Fibroblast of skin of right quadriceps (primary cell): ENCODE measurements at regions not wholly inside any gene's neighbourhood (a gene's known extent, or its start where the extent isn't known, plus 50 kb on each side); places are given as distances from the start of the nearest gene placed in this dataset.
A peak's percentile ranks its signal among the peaks of the same experiment; 100 is the strongest.
"Not testable (repeated sequence)": the region's sequence is repeated elsewhere in the genome, so short reads cannot be mapped to it uniquely, and the experiment has no call there.

Experiments used
- DNase-seq: peaks from one replicate; pipeline ENCODE4 v3.0.0-alpha.2; 2013

DNA sequence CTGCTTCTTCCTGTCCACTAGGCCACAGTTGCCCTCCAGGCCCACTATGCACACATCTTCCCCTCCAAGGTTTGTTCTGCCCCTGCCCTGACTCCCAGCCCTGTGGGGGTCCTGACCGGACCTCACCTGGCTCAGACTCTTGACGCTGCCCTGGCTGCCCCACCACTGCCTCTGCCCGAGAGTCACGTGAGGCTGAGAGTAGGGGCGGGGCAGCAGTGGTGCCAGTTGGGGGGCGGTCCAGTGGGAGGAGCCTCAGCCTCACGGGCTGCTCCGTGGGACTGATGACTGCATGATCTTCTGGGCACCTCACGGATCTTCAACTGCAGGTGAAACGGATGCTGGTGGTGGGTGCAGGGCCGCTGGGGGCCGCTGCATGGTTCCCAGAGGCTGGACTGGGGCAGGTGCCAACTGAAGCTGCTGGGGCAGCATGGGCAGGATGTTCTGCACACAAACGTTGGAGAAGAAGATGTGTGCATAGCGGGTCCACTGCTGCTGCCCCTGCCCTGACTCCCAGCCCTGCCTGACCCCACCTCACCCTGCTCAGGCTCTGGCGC is 77.6 kb downstream of the HHIPL2 start:
- not testable (repeated sequence) for DNase-seq

DNA sequence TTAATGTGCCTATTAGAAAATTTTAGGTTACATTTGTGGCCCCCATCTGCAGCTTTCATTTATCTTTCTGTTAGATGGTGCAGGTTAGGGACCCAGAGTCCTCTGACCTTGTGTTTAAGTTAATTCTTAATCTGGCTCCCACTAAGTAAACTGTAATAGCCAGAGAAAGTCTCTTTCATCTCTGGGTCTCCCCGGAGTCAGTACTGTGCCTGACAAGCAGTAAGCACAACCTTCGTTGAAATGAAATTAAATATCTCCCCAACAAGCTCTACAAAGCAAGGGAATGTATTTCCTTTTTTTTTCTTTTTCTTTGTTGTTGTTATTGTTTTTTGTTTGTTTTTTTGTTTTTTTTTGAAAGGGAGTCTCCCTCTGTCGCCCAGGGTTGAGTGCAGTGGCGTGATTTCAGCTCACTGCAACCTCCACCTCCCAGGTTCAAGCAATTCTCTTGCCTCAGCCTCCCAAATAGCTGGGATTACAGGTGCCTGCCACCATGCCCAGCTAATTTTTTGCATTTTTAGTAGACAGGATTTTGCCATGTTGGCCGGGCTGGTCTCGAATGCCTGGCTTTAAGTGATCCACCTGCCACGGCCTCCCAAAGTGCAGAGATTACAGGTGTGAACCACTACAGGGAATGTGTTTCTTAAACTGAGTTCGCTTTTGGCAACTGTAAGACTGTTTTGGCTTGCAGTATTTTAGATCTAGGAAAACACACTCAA is 81.6 kb downstream of the HHIPL2 start:
- no peak for DNase-seq

DNA sequence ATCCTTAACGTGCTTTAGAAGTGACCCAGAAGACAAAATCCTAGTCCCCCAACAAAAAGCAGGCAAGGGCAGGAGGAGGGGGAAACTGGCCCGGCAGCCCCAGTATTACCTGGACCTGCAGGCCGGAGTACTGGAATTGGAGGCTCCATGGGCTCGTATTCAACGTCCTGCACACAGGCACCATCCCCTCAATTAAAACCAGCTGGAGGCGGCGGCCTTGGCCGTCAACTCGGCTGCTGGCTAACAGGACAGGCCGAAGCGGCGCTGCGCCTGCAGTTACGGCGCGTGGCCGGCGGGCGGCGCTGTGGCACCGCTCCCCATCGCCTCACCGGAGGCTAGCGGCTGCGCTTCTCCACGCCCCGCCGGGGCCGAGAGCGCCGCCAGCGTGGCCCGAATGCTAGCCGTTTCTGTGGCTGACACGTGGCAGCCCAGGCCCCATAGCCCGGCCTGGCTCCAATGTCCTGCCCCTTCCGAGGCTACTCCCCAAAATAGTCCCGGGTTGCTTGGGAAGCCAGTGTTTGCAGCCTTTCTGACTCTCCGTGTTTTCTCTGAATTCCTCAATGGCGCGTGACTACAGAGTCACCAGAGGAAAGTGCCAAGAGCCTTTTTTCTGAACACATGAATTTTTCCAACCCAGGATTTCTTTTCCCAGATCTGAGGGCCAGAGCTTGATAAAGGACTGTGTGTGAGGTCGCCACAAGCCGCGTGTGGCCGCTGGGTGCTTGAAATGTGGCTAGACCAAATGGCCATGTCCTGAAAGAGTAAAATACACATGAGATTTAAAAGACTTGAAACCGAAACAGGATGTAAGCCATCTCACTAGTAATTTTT is 82.5 kb downstream of the HHIPL2 start:
- DNase-seq, result peak; percentile 94

DNA sequence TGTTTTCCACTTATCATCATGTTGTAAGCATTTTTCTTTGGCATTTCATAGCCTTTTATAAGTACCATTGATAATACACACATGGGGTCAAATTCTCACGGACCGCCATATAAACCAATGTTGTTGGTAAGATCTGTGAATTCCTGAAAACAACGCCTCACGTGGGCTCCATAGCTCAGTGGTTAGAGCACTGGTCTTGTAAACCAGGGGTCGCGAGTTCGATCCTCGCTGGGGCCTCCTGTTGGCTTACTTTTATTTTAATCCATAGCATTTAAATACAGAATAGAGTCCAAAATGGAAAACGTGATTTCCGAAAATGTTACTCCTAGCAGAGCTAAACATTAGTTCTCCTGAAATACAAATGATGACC is 83.1 kb downstream of the HHIPL2 start:
- DNase-seq, result peak; percentile 74

DNA sequence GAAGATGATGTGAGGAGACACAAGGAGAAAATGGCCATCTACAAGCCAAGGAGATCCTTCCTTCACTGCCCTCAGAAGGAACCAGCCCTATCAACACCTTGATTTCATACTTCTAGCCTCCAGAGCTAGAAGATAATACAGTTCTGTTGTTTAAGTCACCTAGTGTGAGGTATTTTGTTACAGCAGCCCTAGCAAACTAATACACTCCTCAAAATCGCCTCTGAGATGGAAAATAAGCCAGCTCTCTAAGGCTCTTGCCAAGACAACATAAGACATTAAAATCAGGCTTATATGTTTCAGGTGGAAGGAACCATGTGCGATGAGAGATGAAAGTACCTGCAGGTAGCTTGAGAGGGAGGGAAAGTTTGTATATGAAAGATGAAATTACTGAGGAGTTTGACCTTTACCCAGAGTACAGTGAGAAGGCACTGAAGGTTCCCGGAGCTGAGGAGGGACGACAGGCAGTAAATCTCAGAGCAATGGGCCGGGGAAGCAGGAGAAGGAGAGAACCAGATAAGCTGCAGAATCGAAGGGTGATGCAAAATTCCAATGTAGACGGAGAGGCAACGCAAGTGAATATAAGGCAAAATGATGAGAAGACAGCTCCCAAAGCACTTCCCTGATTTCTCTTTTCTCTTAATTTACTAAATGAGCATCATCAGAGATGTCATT is 84.7 kb downstream of the HHIPL2 start:
- DNase-seq, result no peak

DNA sequence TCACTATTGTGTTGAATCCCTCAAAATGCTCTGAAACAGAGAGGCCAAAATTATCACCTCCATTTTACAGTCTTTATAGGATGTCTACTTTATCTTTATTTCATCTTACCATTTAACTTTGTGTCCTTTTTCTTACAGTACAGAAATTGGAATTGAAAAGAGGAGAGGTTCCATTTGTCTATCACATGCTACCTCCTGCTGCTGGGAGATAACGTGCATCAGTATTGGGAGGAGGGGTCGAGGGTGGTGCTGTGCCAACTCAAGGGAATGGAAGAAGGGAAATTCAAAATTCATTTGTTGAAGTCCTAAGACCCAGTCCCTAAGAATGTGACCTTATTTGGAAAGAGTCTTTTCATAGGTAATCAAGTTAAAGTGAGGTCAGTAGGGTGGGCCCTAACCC is 85.3 kb downstream of the HHIPL2 start:
- no peak for DNase-seq

DNA sequence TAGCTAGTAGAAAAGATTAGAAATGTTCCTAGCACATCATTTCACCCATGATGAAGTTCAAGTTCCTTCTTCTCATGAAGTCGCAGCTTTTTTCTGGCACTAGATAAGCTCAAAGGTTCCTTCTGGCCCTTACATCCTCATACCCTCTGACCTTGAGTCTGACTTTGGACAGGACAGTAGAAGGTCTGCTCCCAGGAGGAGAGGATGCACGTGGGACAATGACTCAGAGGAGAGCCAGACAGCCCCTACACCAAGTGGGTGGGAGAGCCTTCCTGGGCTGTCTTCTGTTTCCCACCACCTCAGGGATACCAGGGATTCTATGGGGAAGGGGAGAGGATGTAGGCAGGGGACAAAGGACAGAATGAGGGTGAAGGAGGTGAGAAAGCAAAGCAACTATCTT is 86.0 kb downstream of the HHIPL2 start:
- no peak for DNase-seq

DNA sequence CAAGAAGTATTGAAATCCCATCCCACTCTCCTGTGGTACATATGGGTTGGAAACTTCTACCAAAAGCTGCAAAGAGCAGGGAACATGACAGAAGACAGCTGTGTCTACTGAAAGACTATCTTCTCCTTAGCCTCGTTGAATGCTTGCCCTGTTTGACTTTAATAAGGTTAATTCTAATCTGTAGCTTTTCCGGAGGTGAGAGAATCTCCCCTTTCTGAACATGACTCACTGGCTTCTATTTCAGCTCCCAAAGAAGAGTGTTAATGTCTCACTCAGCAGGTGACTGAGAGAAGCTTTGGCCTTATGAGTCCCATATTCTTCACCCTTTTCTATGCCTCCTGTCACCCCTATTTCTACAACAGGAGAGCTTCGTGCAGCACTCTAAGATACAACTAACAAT is 88.3 kb downstream of the HHIPL2 start:
- DNase-seq, result no peak

DNA sequence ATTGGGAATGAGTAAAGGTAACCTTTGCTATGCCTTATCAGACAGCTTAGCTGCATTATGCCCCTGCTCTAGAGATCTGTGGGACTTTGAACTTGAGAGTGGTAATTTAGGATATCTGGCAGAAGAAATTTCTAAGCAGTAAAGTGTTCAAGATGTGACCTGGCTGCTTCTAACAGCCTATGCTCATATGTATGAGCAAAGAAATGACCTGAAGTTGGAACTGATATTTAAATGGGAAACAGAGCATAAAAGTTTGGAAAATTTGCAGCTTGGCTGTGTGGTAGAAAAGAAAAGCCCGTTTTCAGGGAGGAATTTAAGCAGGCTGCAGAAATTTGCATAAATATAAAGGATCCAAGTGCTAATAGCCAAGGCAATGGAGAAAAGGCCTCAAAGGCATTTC is 90.4 kb downstream of the HHIPL2 start:
- DNase-seq, result no peak

DNA sequence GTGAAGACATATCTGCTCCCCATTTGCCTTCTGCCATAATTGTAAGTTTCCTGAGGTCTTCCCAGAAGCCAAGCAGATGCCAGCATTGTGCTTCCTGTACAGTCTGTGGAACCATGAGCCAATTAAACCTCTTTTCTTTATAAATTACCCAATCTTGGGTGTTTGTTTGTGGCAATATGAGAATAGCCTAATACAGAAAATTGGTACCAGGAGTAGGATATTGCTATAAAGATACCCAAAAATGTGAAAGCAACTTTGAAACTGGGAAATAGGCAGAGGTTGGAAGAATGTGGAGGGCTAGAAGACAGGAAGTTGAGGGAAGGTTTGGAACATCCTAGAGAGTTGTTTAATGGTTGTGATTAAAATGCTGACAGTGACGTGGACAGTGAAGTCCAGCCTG is 90.8 kb downstream of the HHIPL2 start:
- DNase-seq, result no peak

DNA sequence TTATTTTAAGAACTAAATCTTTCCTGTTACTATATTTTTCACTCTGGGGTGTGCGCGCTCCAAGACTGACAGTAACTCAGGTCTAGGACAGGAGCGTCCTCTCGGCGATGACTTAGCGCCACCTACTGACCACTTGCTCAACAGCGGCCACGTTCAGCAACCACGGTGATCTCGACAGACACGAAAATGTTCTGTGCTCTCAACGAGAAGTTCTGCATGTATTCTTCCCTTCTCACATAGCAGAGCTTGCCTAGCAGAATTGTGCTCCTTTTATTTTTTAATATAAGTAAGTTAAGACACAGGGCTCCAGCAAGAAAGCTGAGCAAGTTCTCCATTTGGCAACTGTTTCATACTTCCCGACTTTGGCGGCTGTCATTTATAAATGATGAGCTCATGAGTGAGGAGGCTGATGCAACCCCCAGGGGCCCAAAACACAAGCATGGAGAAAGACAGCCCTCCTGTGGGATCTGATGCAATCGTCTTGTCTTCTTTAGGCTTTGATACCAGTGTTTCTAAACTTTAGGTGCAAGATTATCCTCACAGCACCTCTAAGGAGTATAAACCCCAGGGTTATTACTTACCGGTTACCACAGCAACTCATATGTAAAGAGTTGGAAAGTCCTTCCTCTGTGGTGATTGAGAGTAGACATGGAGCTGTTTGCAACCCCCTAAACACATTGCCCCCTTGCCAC is 92.6 kb downstream of the HHIPL2 start:
- peak; percentile 95 for DNase-seq

DNA sequence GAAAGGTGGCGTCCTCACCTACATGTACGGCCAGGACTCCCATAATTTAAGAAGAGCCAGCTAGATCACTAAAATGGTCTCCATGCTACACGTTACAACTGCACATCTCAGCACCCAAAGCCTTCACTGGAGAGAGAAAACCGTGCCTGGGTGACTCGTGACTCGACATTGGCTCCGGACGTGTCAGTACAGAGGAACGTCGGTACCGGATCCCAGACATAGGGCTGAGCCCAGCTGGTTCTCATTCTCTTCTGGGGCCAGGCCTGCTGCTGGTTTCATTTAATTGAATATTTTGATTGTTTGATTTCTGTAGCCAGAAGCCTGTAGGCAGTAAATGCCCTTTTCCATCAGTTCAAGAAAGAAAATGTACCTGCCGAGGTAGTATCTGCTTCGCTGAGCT is 93.1 kb downstream of the HHIPL2 start:
- DNase-seq, result no peak

DNA sequence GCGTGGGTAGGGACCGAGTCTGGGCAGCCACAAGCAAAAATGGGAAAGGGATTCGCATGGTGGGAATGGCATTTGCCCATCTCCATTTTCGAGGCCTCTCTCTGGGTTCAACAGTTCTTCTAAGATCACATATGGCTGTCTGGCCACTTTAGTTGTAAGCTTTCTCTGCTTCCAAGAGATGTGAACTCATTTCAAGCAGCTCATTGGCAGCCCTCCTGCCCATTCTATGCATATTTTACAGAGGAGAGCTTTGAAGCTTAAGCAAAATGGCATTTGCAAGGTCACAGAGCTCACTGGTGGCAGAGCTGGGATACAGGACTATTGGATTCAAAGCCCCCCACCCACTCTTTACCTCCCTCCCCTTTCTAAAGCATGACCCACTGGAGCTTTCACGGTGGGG is 93.7 kb downstream of the HHIPL2 start:
- peak; percentile 40 for DNase-seq

DNA sequence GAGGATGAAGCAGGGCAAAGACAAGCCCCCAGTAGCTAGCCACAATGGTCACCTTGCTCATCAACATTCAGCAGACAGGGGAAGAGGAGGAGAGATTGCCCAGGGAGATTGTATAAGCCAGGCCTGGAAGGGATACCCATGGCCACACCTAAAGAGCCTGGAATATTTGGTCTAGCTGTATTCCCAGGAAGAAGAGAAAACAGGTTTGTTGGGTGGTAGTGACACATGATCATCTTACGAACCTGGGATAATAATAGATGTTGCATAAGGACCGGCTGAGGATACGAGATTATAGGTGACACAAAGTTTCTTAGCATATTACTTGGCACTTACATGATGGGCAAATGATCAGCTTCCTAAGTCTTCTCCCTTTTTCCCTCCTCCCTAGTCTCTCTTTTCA is 95.9 kb downstream of the HHIPL2 start:
- no peak for DNase-seq

DNA sequence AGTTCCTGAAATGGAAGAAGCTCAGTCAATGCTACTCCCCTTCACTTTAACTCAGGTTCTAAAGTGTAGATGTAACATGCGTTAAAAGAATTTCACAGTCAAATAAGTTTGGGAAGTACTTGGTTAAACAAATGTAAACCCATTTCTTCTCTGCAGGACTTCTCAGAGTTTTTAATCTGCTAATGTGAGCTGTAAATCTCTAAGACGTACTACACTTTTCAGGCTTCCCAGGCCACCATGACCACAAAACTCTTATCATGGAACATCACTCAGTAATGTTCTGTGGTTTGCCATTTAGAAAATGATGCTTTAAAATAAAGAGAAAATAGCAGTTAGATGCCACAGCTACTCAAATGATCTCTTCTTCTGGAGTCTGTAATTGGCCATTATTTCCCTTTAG is 104.3 kb downstream of the HHIPL2 start:
- no peak for DNase-seq

DNA sequence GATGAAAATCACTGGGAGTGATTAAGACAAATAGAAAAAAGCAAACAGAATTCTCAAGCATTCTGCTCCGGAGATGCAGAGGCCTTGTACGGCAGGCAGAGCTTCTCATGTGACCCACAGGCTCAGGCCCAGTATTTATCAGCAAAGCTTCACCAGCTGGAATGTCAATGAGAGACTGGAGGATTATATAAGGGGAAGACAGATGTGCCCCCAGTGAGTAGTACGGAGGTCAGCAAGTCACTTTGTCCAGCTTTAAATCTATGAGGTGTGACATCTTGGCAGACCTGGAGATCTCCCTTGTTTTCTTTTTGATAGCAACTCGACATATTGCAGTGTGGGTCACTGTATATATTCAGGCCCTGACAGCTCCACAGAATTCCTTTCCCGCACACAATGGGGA is 106.8 kb downstream of the HHIPL2 start:
- DNase-seq, result no peak

DNA sequence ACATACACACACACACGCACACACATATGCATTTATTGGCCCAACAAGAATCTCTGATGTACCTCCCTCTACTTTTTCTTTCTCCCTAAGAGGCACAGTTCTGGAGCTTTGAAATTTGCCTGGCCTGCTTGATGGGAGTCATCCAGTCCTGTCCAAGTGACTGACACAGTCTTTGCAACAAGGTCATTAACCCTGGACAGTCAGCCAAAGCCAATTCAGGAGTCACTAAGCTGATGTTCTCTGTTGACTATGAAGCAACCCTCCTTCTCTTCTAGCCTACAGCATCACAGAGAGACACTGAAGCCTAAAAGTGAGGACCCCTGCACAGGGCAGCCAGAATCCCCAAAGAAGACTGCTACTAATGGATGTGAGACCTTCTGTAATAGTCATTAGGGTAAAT is 123.1 kb downstream of the HHIPL2 start:
- no peak for DNase-seq

DNA sequence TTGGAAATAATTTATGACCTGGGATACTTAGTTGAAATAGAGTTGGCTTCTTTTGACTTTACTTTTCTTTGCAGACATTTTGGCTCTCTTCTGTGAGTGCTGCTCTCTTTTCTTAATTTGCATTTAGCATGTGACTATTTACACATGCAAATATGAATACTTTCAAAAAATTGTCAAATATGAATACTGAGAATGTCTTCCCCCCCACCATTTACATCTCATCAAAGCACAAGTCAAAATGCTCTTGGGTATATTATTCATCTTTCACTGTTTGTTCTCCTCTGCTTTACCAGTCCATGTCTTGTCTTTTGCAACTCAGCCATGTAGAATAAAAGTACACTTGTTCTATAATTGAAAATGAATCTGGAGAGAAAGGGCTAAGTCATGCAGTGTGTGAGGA is 126.5 kb downstream of the HHIPL2 start:
- DNase-seq, result no peak

DNA sequence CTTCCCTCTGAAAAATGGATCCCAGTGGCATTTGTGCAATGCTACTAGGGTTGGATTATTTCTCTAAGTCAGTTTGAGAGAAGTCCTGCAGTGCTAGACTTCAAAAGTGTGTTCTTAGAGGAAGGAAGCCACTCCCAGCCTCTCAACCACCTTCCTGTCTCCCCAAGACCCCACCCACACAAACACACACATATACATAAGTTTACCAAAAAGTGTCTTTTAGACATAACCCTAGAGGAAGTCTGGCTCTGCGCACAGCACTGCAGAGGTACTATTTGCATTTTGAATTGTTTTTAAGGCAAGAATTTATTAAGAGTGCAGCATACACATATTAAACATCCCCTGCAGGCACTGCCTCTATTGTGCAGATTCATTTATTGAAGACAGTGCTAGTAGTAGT is 127.3 kb downstream of the HHIPL2 start:
- DNase-seq, result no peak

DNA sequence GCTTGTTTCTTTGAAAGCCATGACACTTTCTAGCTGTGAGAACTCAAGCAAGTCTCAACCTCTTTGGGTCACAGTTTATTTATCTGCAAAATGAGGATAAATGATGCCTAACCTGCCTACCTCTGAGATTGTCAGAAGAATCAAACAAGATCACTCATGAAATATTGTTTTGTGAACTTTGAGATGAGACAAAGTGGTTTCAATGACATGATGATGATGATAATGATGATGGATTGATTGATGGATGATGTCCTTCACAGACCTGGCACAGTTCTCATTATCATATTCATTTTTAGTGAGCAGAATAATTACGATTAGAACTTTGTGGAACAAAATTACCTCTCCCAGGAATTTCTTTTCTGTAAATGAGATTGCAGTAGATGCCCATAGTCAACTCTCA is 129.2 kb downstream of the HHIPL2 start:
- DNase-seq, result no peak

DNA sequence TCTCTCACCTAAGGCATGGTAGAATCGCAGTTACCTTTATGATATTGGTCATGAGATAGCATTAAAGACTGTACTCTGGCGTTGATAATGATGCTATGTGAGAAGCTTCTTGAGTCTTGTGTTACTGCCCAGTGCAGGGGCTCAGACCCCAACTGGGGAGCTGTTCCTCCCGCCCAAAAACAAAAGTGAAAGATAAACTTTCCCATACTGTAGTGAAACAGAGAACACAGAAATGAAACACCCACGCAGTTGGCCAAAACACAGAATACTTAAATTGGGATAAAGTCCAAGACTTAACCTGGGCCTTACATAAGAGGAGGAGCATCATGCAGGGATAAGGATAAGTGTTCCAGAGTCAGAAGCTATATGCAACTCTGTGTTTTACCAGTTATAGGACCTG is 130.6 kb downstream of the HHIPL2 start:
- no peak for DNase-seq

DNA sequence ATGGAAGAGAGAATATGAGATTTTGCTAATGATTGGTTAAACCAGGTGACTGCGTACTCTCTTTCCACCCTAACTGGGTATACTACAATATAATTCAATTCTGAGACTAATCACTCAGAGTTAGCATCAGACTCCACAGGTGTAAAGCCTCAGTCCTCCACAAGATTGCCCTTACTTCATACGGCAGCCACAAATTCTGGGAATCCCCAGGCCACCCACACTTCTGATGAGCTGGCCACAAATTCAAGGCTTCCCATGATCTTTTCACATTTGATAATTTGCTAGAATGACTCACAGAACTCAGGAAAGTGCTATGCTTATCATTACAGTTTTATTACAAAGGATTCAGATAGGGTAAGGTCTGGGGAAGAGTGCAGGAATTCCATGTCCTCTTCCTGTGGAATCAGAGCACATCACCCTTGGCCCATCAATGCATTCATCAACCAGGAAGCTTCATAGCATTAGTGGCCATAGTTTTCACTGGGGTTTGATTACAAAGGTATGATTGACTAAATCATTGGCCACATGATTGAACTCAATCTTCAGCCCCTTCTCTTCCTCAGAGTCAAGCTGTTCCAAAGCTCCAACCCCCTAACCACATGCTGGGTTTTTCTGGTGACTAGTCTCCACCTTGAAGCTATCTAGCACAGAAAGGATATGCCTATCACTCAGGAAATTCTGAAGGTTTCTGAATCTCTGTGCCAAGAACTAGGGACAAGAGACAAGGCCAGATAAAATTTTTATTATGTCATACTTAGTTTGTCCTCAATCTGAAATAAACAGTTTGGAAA is 131.7 kb downstream of the HHIPL2 start:
- DNase-seq, result no peak
